Thyroid gland (tissue), 4 donors: ENCODE measurements at regions not wholly inside any gene's neighbourhood (a gene's known extent, or its start where the extent isn't known, plus 50 kb on each side); places are given as distances from the start of the nearest gene placed in this dataset.

Experiments used
- POLR2A ChIP-seq, 2 donors: fragments of 450-650 bp; IDR thresholded peaks; one replicate each; pipeline ENCODE4 v1.6.1; 2017; ENCODE audit warnings: antibody characterized with exemption in 2 of 2, mild to moderate bottlenecking in 2 of 2, moderate library complexity in 1 of 2
- TF ChIP-seq, protein P1 (sequence below), 6 experiments: fragments of 200-600 bp in 3 of 6; fragments of 450-650 bp in 3 of 6; sonication (generic) in 3 of 6; IDR thresholded peaks; one replicate each; pipeline ENCODE4 v1.5.1; 2016 to 2019; ENCODE audit warnings: antibody characterized with exemption in 6 of 6, mild to moderate bottlenecking in 2 of 6, inconsistent platforms in 1 of 6, moderate library complexity in 1 of 6

DNA sequence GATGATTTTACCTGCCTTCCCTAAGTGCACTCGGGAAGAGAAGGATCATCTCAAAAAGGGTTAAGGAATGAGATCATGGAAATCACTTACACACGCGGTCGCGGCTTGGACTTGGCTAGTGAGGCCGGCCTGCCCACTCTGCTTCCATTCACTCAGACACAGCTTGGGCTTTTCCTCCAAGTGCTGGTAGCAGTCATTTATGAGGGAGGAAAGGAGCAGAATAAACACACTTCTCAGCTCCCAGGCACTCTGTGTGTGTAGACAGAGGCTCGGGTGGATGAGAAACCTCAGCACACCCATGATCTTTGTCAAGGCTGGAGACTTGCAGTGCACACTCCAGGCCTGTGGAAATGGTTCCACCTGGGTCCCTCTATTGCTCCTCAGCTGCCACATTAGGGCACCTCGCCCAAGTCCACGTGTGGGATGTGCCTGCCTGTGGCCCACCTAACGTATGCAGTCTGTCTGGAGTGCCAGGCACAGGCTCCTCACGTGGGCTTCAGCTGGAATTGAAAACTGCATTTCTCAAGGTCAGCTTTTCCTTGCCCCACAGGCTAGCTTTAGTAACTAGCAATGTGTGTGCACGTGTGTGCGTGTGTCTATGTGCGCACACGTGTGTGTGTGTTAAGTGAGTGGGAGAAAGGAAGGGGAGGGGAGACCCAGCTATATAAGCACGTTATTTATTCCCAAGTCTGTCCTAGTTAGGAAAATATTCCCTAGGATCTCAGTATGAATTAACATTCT, 288.4 kb downstream of the SOX11 start:
- TF ChIP-seq, protein P1, sequence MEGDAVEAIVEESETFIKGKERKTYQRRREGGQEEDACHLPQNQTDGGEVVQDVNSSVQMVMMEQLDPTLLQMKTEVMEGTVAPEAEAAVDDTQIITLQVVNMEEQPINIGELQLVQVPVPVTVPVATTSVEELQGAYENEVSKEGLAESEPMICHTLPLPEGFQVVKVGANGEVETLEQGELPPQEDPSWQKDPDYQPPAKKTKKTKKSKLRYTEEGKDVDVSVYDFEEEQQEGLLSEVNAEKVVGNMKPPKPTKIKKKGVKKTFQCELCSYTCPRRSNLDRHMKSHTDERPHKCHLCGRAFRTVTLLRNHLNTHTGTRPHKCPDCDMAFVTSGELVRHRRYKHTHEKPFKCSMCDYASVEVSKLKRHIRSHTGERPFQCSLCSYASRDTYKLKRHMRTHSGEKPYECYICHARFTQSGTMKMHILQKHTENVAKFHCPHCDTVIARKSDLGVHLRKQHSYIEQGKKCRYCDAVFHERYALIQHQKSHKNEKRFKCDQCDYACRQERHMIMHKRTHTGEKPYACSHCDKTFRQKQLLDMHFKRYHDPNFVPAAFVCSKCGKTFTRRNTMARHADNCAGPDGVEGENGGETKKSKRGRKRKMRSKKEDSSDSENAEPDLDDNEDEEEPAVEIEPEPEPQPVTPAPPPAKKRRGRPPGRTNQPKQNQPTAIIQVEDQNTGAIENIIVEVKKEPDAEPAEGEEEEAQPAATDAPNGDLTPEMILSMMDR (IDR thresholded peaks at IDR 0.05) = no peak
- no peak for TF ChIP-seq POLR2A (IDR thresholded peaks at IDR 0.05)
